Keratinocyte (primary cell): ENCODE measurements at regions not wholly inside any gene's neighbourhood (a gene's known extent, or its start where the extent isn't known, plus 50 kb on each side); places are given as distances from the start of the nearest gene placed in this dataset.

Experiments used
- DNase-seq: peaks from one replicate; pipeline ENCODE4 v3.0.0-alpha.2; 2011; ENCODE audit warnings: low read depth, missing footprints, low spot score
- FAIRE-seq: peaks from 2 replicates; lab custom pipeline; 2011; peaks lifted over from hg19 to GRCh38; lab: Jason Lieb, UNC
- H2AFZ ChIP-seq: 2 replicates; pipeline ENCODE4 v1.6.0; 2012; ENCODE audit warnings: low read length, control low read depth, inconsistent platforms; ENCODE audit not compliant: control insufficient read depth
- H3K27ac ChIP-seq: 2 replicates; pipeline ENCODE4 v1.5.1; 2011; ENCODE audit warnings: low read length; ENCODE audit not compliant: control insufficient read depth, insufficient read depth
- H3K27me3 ChIP-seq: 3 replicates; pipeline ENCODE4 v1.6.0; 2011; ENCODE audit warnings: low read length; ENCODE audit not compliant: control insufficient read depth, insufficient read depth; ENCODE audit errors: extremely low read depth
- H3K36me3 ChIP-seq, 2 experiments: 2 replicates in 1 of 2; 3 replicates in 1 of 2; pipeline ENCODE4 v1.5.1; 2011; ENCODE audit warnings: low read length in 2 of 2, mild to moderate bottlenecking in 1 of 2; ENCODE audit not compliant: control insufficient read depth in 2 of 2, insufficient read depth in 2 of 2; ENCODE audit errors: extremely low read depth in 1 of 2
- H3K4me1 ChIP-seq: 3 replicates; pipeline ENCODE4 v1.5.1; 2011; ENCODE audit warnings: low read length; ENCODE audit not compliant: control insufficient read depth, insufficient read depth; ENCODE audit errors: extremely low read depth
- H3K4me2 ChIP-seq: 3 replicates; pipeline ENCODE4 v1.6.0; 2011; ENCODE audit warnings: low read depth, low read length; ENCODE audit not compliant: control insufficient read depth, insufficient read depth; ENCODE audit errors: extremely low read depth
- H3K4me3 ChIP-seq, 3 experiments: fragments of 200-600 bp in 1 of 3; sonication (generic) in 1 of 3; 2 replicates in 2 of 3; 3 replicates in 1 of 3; pipeline ENCODE4 v1.5.1; 2011 to 2016; ENCODE audit warnings: low read length in 3 of 3, mild to moderate bottlenecking in 3 of 3, control low read depth in 2 of 3, inconsistent platforms in 1 of 3, low read depth in 1 of 3, mixed read lengths in 1 of 3, mixed run types in 1 of 3, moderate library complexity in 1 of 3; ENCODE audit not compliant: control insufficient read depth in 2 of 3, insufficient read depth in 2 of 3; ENCODE audit errors: extremely low read depth in 1 of 3
- H3K79me2 ChIP-seq: 2 replicates; pipeline ENCODE4 v1.6.0; 2012; ENCODE audit warnings: low read length; ENCODE audit not compliant: control insufficient read depth, insufficient read depth
- H3K9ac ChIP-seq: 3 replicates; pipeline ENCODE4 v1.6.0; 2011; ENCODE audit warnings: low read length; ENCODE audit not compliant: control insufficient read depth, insufficient read depth; ENCODE audit errors: extremely low read depth
- H3K9me1 ChIP-seq: 3 replicates; pipeline ENCODE4 v1.6.0; 2011; ENCODE audit warnings: low read length; ENCODE audit not compliant: control insufficient read depth, insufficient read depth; ENCODE audit errors: extremely low read depth
- H3K9me3 ChIP-seq: 2 replicates; pipeline ENCODE4 v1.5.1; 2012; ENCODE audit warnings: low read depth, low read length; ENCODE audit not compliant: control insufficient read depth
- H4K20me1 ChIP-seq: 3 replicates; pipeline ENCODE4 v1.6.0; 2011; ENCODE audit warnings: low read length; ENCODE audit not compliant: control insufficient read depth, insufficient read depth; ENCODE audit errors: extremely low read depth
- CTCF ChIP-seq, 3 experiments: IDR thresholded peaks in 1 of 3; conservative IDR thresholded peaks in 1 of 3; optimal IDR thresholded peaks in 1 of 3; 2 replicates in 2 of 3; 3 replicates in 1 of 3; pipeline versions ENCODE3 to v1.5.1; 2011; ENCODE audit warnings: low read length in 3 of 3, mild to moderate bottlenecking in 3 of 3, moderate library complexity in 2 of 3, control low read depth in 1 of 3, inconsistent platforms in 1 of 3; ENCODE audit not compliant: insufficient read depth in 2 of 3; ENCODE audit errors: extremely low read depth in 1 of 3
- EZH2 ChIP-seq: IDR thresholded peaks from one replicate; pipeline ENCODE4 v1.6.1; 2012; ENCODE audit warnings: inconsistent platforms, mild to moderate bottlenecking, low read length, moderate library complexity
- dilution Hi-C: fragments of 300-500 bp; cut with MboI; formaldehyde crosslinking; loops from one replicate; pipeline ENCODE4 v1.7.0; 2020; ENCODE audit warnings: low sequenced_read_pairs; ENCODE audit not compliant: extremely low pct_ligation_motif_present

DNA sequence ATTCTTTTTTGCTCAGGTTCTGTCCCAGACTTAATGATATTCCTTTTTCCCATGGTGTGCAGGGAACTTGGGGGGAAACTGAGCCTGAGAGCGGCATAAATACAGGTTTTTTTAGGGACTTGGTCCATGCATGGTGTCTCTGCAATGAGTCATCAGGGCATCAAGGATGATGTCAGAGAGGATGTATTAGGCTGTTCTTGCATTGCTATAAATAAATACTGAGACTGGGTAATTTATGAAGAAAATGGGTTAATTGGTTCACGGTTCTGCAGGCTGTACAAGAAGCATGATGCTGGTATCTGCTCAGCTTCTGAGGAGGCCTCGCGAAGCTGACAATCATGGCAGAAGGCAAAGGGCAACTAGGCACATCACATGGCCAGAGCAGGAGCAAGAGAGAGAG lies 185.4 kb downstream of the RAB11FIP2 start:
- TF ChIP-seq EZH2 (no peak), CTCF (optimal IDR thresholded peaks at IDR 0.05 in 1 of 3, IDR thresholded peaks at IDR 0.05 in 1 of 3, conservative IDR thresholded peaks at IDR 0.05 in 1 of 3; ENCODE audit: extremely low read depth in 1 of 3, insufficient read depth in 2 of 3, low read length in 3 of 3) (no peak)
- dilution Hi-C loops, result no loop called here
- Histone ChIP-seq H3K27ac (no peak overlapping the region), H3K4me2 (no peak overlapping the region), H3K27me3 (no peaks in the 10 kb centered on the region), H2AFZ (no peak overlapping the region), H3K9me1 (no peaks in the 10 kb centered on the region), H3K4me3 (no peak overlapping the region), H3K4me1 (peaks cover 9% of the 10 kb centered on the region), H3K9me3 (no peaks in the 10 kb centered on the region), H3K9ac (no peak overlapping the region), H4K20me1 (no peaks in the 10 kb centered on the region), H3K79me2 (no peaks in the 10 kb centered on the region), H3K36me3 (no peaks in the 10 kb centered on the region)
- DNase-seq, result no peak
- FAIRE-seq, result no peak

DNA sequence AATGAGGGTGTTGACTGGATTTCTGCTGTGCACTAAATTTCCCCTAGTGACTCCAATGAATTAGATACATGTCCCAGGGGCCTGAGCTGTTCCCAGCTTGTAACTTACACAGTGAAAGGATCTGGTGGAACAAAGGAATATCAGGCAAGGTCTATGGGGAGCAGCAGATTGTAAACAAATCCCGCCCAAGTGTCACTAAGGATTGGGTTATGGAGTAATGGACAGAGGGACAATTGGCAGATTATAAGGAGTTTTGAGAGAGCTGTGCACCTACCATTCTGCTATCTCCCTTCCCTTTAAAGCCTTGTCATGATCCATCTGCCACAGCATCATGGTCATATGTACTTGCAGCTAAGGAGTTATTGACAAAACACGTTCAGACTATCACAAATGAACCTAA lies 183.0 kb downstream of the RAB11FIP2 start:
- no peak for FAIRE-seq
- dilution Hi-C loops, result no loop called here
- H3K36me3 ChIP-seq, result no peaks in the 10 kb centered on the region

More for the DNA sequence above, 183.0 kb downstream of the RAB11FIP2 start:
- H3K4me1 ChIP-seq, result peaks cover 9% of the 10 kb centered on the region
- no peaks in the 10 kb centered on the region for H3K9me1 ChIP-seq
- no peaks in the 10 kb centered on the region for H3K79me2 ChIP-seq
- no peaks in the 10 kb centered on the region for H4K20me1 ChIP-seq
- H2AFZ ChIP-seq, result no peak overlapping the region
- no peak overlapping the region for H3K27ac ChIP-seq
- H3K4me3 ChIP-seq, result no peak overlapping the region
- H3K9me3 ChIP-seq, result no peaks in the 10 kb centered on the region
- H3K9ac ChIP-seq, result no peak overlapping the region
- no peak overlapping the region for H3K4me2 ChIP-seq
- DNase-seq, result no peak
- TF ChIP-seq EZH2, result no peak
- TF ChIP-seq CTCF (optimal IDR thresholded peaks at IDR 0.05 in 1 of 3, IDR thresholded peaks at IDR 0.05 in 1 of 3, conservative IDR thresholded peaks at IDR 0.05 in 1 of 3; ENCODE audit: extremely low read depth in 1 of 3, insufficient read depth in 2 of 3, low read length in 3 of 3), result no peak
- H3K27me3 ChIP-seq, result no peaks in the 10 kb centered on the region
